CD4-positive, alpha-beta T cell (primary cell): ENCODE measurements at regions not wholly inside any gene's neighbourhood (a gene's known extent, or its start where the extent isn't known, plus 50 kb on each side); places are given as distances from the start of the nearest gene placed in this dataset.

Source experiments
- ATAC-seq: fragments of 200-7000 bp; cut with Tn5 transposase; one replicate; pipeline ENCODE4 v1.10.0; 2022; ENCODE audit warnings: mild to moderate bottlenecking; ENCODE audit not compliant: poor library complexity
- CTCF ChIA-PET: fragments of 350-600 bp; sonication (Branson Sonifier 250); formaldehyde crosslinking; loops from one replicate; lab custom pipeline; 2021; ENCODE audit warnings: antibody characterized with exemption, inconsistent platforms; lab: Charles Lee
- POLR2A ChIA-PET: fragments of 350-600 bp; sonication (Branson Sonifier 250); formaldehyde crosslinking; loops from one replicate; lab custom pipeline; 2021; ENCODE audit warnings: antibody characterized with exemption, inconsistent platforms; lab: Charles Lee
- DNase-seq, 14 experiments: peaks; one replicate each; pipeline ENCODE4 v3.0.0-alpha.2; 2013 to 2020; ENCODE audit warnings: mixed read lengths in 2 of 14
- H3K27ac ChIP-seq, 2 donors: one replicate each; pipeline versions ENCODE4 v1.5.1 to v1.7.0; 2013; ENCODE audit warnings: low read length in 2 of 2, low read depth in 1 of 2, mild to moderate bottlenecking in 1 of 2
- H3K27me3 ChIP-seq, 2 experiments: 1 replicate in 1 of 2; 2 replicates in 1 of 2; pipeline versions ENCODE4 v1.6.1 to v1.7.0; 2013; ENCODE audit warnings: low read length in 2 of 2, control low read depth in 1 of 2, mild to moderate bottlenecking in 1 of 2, moderate library complexity in 1 of 2; ENCODE audit not compliant: insufficient read depth in 2 of 2, control insufficient read depth in 1 of 2
- H3K36me3 ChIP-seq: one replicate; pipeline ENCODE4 v1.6.1; 2013; ENCODE audit warnings: low read length, control low read depth; ENCODE audit not compliant: insufficient read depth
- H3K4me1 ChIP-seq: one replicate; pipeline ENCODE4 v1.6.1; 2013; ENCODE audit warnings: low read length, control low read depth; ENCODE audit not compliant: insufficient read depth
- H3K4me3 ChIP-seq: one replicate; pipeline ENCODE4 v1.5.1; 2013; ENCODE audit warnings: mild to moderate bottlenecking, low read length, moderate library complexity
- H3K9me3 ChIP-seq, 2 experiments: 1 replicate in 1 of 2; 2 replicates in 1 of 2; pipeline versions ENCODE4 v1.6.1 to v1.7.0; 2013; ENCODE audit warnings: low read length in 2 of 2, mild to moderate bottlenecking in 2 of 2, control low read depth in 1 of 2, moderate library complexity in 1 of 2; ENCODE audit not compliant: control insufficient read depth in 1 of 2, insufficient read depth in 1 of 2
- H3K27ac Mint-ChIP-seq: one replicate; pipeline ENCODE4 v1.8.0; 2020; ENCODE audit warnings: mixed read lengths
- H3K27me3 Mint-ChIP-seq: one replicate; pipeline ENCODE4 v1.8.0; 2021; ENCODE audit warnings: mixed read lengths
- H3K36me3 Mint-ChIP-seq: one replicate; pipeline ENCODE4 v1.8.0; 2021; ENCODE audit warnings: low read depth, mixed read lengths
- H3K4me1 Mint-ChIP-seq: one replicate; pipeline ENCODE4 v1.8.0; 2021; ENCODE audit warnings: low read depth, mixed read lengths
- H3K4me3 Mint-ChIP-seq: one replicate; pipeline ENCODE4 v1.8.0; 2020; ENCODE audit warnings: mild to moderate bottlenecking, mixed read lengths
- H3K9me3 Mint-ChIP-seq: one replicate; pipeline ENCODE4 v1.8.0; 2020; ENCODE audit warnings: mixed read lengths
- intact Hi-C, 2 experiments: fragments of 100-400 bp; cut with DNase I in 1 of 2; cut with micrococcal nuclease in 1 of 2; formaldehyde crosslinking; loops; one replicate each; pipeline versions ENCODE4 v1.15.1 to v1.9.0; 2023 to 2025; cut with DNase I, micrococcal nuclease
- TF ChIP-seq, protein P1 (sequence below): fragments of 200-600 bp; IDR thresholded peaks from one replicate; pipeline ENCODE4 v1.8.0; 2022; ENCODE audit warnings: antibody characterized with exemption, mild to moderate bottlenecking

DNA sequence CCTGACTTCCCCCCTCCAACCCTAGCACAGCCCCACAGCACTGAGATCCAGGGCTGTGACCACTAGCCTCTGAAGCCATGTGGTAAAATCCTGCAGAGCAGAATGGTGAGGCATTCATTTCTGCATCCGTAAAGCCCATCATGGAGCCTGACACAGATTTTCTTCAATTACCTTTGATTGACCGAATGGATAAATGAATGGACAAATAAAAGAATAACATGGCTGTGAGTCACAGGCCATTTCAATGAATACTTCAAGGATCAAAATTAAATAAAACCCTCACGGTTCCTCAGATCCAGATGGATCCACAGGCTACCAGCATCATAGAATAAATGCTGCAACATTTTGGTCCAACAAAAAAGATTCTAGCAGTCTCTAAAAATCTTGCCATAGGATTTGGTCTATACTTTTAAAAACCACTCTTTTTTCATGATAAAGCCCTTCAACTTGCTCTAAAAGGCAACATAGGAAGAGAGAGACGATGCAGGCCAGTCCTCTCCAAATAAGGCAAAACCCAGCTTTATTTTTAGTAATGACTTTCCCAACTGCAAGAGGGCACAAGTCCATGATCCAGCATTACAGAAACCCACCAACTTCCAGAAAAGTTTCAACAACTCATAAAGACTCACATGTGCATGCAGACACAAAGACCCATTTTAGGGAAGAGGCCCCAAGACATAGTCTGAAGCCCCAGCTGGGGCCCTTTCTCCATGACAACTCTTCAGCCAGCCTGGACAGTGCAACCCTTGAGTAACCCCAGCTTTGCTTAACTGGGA is 52.4 kb upstream of the MRPS22 start:
- H3K27me3 ChIP-seq, result no peaks in the 10 kb centered on the region
- no peaks in the 10 kb centered on the region for H3K4me1 ChIP-seq
- ATAC-seq (no peak), DNase-seq (no peak)
- H3K36me3 Mint-ChIP-seq, result no peaks in the 10 kb centered on the region
- no peaks in the 10 kb centered on the region for H3K9me3 ChIP-seq
- no peaks in the 10 kb centered on the region for H3K4me1 Mint-ChIP-seq
- CTCF ChIA-PET, result no interaction called here
- POLR2A ChIA-PET, result no interaction called here
- H3K4me3 Mint-ChIP-seq, result no peak overlapping the region
- H3K27ac ChIP-seq, result no peak overlapping the region
- TF ChIP-seq, protein P1, sequence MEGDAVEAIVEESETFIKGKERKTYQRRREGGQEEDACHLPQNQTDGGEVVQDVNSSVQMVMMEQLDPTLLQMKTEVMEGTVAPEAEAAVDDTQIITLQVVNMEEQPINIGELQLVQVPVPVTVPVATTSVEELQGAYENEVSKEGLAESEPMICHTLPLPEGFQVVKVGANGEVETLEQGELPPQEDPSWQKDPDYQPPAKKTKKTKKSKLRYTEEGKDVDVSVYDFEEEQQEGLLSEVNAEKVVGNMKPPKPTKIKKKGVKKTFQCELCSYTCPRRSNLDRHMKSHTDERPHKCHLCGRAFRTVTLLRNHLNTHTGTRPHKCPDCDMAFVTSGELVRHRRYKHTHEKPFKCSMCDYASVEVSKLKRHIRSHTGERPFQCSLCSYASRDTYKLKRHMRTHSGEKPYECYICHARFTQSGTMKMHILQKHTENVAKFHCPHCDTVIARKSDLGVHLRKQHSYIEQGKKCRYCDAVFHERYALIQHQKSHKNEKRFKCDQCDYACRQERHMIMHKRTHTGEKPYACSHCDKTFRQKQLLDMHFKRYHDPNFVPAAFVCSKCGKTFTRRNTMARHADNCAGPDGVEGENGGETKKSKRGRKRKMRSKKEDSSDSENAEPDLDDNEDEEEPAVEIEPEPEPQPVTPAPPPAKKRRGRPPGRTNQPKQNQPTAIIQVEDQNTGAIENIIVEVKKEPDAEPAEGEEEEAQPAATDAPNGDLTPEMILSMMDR, result no peak
- no peak overlapping the region for H3K4me3 ChIP-seq
- H3K36me3 ChIP-seq, result no peaks in the 10 kb centered on the region
- H3K27ac Mint-ChIP-seq, result no peak overlapping the region
- H3K27me3 Mint-ChIP-seq, result no peaks in the 10 kb centered on the region
- no peaks in the 10 kb centered on the region for H3K9me3 Mint-ChIP-seq
- intact Hi-C loops, result no loop called here

DNA sequence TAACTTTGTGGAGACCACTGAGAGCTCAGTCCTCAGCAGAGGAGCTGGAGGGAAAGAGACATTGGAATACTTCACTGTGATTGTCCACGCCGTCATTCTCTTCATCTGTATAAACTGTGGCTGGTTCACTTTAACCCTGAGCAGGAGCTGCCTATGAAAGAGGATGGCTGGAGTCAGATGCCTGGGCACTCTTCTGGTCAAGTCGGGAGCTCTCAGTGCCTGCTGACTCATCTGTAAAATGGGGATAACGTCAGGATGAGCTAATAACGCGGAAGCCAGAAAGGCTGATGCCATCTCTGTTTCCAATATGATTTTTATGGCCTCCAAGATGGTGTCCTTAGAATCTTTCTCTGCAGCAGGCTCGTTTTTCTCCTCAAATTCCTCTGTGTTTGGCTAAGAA is 51.6 kb upstream of the MRPS22 start:
- Histone ChIP-seq H3K4me3 (no peak overlapping the region), H3K27me3 (no peaks in the 10 kb centered on the region), H3K4me1 (no peaks in the 10 kb centered on the region), H3K36me3 (no peaks in the 10 kb centered on the region), H3K27ac (no peak overlapping the region), H3K9me3 (no peaks in the 10 kb centered on the region)
- H3K9me3 Mint-ChIP-seq, result no peaks in the 10 kb centered on the region
- ATAC-seq, result no peak
- H3K36me3 Mint-ChIP-seq, result no peaks in the 10 kb centered on the region
- H3K4me3 Mint-ChIP-seq, result no peak overlapping the region
- TF ChIP-seq, protein P1, result no peak
- POLR2A ChIA-PET, result no interaction called here
- DNase-seq, result no peak
- H3K27ac Mint-ChIP-seq, result no peak overlapping the region
- CTCF ChIA-PET, result no interaction called here
- H3K4me1 Mint-ChIP-seq, result no peaks in the 10 kb centered on the region
- intact Hi-C loops, result no loop called here
- H3K27me3 Mint-ChIP-seq, result no peaks in the 10 kb centered on the region

DNA sequence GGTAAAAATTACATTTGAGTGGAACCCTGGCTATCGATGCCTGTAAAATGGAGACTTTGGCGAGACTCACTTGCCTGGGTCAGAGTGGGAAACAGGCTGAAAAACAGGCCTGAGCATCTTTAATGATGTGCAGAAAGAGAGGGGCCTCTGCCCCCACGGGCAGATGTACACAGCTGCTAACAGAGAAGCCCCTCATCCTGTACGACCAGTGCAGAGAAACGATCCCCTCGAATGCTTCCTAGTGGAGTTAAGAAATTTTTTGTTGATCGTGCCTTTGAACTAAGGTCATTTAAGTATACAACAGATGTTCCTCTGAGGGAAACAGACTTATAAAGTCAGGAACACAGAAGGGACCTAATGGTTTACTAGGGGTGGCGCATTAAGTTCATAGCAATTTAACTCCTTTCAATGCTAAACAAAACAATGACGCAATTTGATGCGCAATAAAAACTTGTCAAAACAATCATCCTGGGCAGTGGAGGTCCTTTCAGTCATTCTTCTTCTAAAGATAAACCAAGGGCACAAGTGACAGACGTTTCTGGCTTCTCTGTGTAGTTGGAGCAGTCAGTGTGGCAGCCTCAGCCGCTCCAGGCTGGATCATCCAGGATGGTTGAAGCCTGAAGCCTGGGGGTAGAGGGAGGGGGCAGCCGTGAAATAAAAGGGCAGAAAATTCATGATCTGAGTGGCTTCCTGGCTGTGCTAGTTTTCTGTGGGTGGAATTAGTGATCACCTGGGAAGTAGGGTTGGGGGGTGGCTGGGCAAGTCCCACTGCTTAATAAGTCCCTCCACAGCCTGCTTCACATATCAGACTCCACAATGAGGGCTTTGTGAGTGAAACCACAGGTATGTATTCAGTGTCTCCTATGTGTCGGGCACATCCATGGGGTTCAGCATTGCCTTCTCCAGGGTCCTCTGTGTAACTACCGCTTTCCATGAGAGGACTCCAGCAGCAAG is 50.8 kb upstream of the MRPS22 start:
- no peaks in the 10 kb centered on the region for H3K4me1 Mint-ChIP-seq
- Histone ChIP-seq H3K4me1 (no peaks in the 10 kb centered on the region), H3K36me3 (no peaks in the 10 kb centered on the region), H3K9me3 (no peaks in the 10 kb centered on the region), H3K27ac (no peak overlapping the region), H3K27me3 (no peaks in the 10 kb centered on the region), H3K4me3 (no peak overlapping the region)
- no peaks in the 10 kb centered on the region for H3K36me3 Mint-ChIP-seq
- DNase-seq, result no peak
- no peak overlapping the region for H3K4me3 Mint-ChIP-seq
- no peaks in the 10 kb centered on the region for H3K9me3 Mint-ChIP-seq
- H3K27ac Mint-ChIP-seq, result no peak overlapping the region
- ChIA-PET CTCF (no interaction called here), POLR2A (no interaction called here)
- no peak for ATAC-seq
- intact Hi-C loops, result no loop called here
- H3K27me3 Mint-ChIP-seq, result no peaks in the 10 kb centered on the region
- TF ChIP-seq, protein P1, result no peak
